Choroid plexus epithelial cell (primary cell): ENCODE measurements at regions not wholly inside any gene's neighbourhood (a gene's known extent, or its start where the extent isn't known, plus 50 kb on each side); places are given as distances from the start of the nearest gene placed in this dataset.

ENCODE experiments used
- DNase-seq: peaks from one replicate; pipeline ENCODE4 v3.0.0-alpha.2; 2010; ENCODE audit warnings: low read depth
- H3K4me3 ChIP-seq: 2 replicates; pipeline ENCODE4 v1.5.1; 2011; ENCODE audit warnings: low read depth, mild to moderate bottlenecking, control low read depth, low read length, moderate library complexity
- TF ChIP-seq, protein P1 (sequence below): conservative IDR thresholded peaks from 2 replicates; pipeline ENCODE4 v1.5.1; 2011; ENCODE audit warnings: low read depth, mild to moderate bottlenecking, control low read depth, inconsistent platforms, low read length, moderate library complexity

GRCh38 chr4:59644765-59645164, 1555.4 kb upstream of the ADGRL3 start:
- TF ChIP-seq, protein P1, sequence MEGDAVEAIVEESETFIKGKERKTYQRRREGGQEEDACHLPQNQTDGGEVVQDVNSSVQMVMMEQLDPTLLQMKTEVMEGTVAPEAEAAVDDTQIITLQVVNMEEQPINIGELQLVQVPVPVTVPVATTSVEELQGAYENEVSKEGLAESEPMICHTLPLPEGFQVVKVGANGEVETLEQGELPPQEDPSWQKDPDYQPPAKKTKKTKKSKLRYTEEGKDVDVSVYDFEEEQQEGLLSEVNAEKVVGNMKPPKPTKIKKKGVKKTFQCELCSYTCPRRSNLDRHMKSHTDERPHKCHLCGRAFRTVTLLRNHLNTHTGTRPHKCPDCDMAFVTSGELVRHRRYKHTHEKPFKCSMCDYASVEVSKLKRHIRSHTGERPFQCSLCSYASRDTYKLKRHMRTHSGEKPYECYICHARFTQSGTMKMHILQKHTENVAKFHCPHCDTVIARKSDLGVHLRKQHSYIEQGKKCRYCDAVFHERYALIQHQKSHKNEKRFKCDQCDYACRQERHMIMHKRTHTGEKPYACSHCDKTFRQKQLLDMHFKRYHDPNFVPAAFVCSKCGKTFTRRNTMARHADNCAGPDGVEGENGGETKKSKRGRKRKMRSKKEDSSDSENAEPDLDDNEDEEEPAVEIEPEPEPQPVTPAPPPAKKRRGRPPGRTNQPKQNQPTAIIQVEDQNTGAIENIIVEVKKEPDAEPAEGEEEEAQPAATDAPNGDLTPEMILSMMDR: no peak
- DNase-seq: no peak
- no peak overlapping the region for H3K4me3 ChIP-seq

DNA sequence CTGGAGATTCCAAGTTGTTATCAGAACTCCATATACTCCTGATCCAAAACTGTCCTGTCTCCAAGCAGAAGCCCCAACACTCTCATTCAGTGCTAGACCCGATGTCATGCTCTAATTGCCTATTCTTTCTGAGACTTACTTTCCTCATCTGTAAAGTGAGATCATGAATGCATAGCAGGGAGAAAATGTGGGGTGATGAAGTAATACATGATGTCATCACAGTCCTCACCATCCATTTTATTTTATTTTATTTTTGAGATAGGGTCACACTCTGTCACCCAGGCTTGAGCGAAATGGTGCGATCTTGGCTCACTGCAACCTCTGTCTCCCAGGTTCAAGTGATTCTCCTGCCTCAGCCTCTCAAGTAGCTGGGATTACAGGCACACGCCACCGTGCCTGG, 1554.0 kb upstream of the ADGRL3 start:
- TF ChIP-seq, protein P1: no peak
- H3K4me3 ChIP-seq: no peak overlapping the region
- DNase-seq: no peak

- H3K4me3 ChIP-seq: no peak overlapping the region
- TF ChIP-seq, protein P1: no peak
- no peak for DNase-seq
Measured at GRCh38 chr4:59647011-59647410, 1553.1 kb upstream of the ADGRL3 start.

- TF ChIP-seq, protein P1: no peak
- DNase-seq: no peak
- H3K4me3 ChIP-seq: no peak overlapping the region
Measured at GRCh38 chr4:59647500-59647899, 1552.6 kb upstream of the ADGRL3 start.

- DNase-seq: no peak
- no peak overlapping the region for H3K4me3 ChIP-seq
- TF ChIP-seq, protein P1: no peak
Measured at GRCh38 chr4:59650861-59651260, 1549.3 kb upstream of the ADGRL3 start.

GRCh38 chr4:59655996-59656395, 1544.1 kb upstream of the ADGRL3 start:
- DNase-seq: no peak
- TF ChIP-seq, protein P1: no peak

GRCh38 chr4:59664771-59665170, 1535.4 kb upstream of the ADGRL3 start:
- TF ChIP-seq, protein P1: no peak

More at GRCh38 chr4:59655996-59656395, 1544.1 kb upstream of the ADGRL3 start:
- no peak overlapping the region for H3K4me3 ChIP-seq

More at GRCh38 chr4:59664771-59665170, 1535.4 kb upstream of the ADGRL3 start:
- no peak overlapping the region for H3K4me3 ChIP-seq
- DNase-seq: no peak
